ENCODE measurements at regions not wholly inside any gene's neighbourhood (a gene's known extent, or its start where the extent isn't known, plus 50 kb on each side); places are given as distances from the start of the nearest gene placed in this dataset.

DNA sequence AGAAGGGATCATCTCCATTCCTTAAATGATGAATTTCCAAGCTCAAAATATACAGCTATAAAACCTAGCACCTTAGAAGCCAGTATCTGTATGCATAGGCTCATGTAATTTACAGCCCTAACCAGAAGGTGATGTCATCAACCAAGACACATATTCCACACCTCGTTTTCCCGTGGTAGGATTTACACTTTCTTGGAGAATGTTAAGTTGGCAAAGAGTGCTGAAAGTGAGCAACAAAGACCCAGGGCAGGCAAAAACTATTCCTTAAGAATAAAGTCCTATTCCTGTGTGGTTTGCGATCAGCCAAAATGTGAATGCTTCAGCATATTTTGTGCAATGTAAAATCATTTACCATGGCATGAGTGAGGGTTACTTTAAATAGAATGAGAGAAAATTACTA lies 247.1 kb downstream of the OSR1 start:
- Histone ChIP-seq H3K27ac (ENCODE audit: control insufficient read depth, insufficient read depth, low read length) (no peak overlapping the region), H3K9me3 (ENCODE audit: control insufficient read depth, low read depth, low read length) (no peaks in the 10 kb centered on the region), H3K9ac (ENCODE audit: control insufficient read depth, extremely low read depth, insufficient read depth, low read length) (no peak overlapping the region), H2AFZ (ENCODE audit: control insufficient read depth, low read length) (no peak overlapping the region), H3K4me3 (ENCODE audit: control insufficient read depth in 2 of 3, extremely low read depth in 1 of 3, insufficient read depth in 2 of 3, low read depth in 1 of 3, low read length in 3 of 3) (no peak overlapping the region), H3K36me3 (ENCODE audit: control insufficient read depth in 2 of 2, extremely low read depth in 1 of 2, insufficient read depth in 2 of 2, low read length in 2 of 2) (no peaks in the 10 kb centered on the region), H4K20me1 (ENCODE audit: control insufficient read depth, extremely low read depth, insufficient read depth, low read length) (no peaks in the 10 kb centered on the region), H3K4me2 (ENCODE audit: control insufficient read depth, extremely low read depth, insufficient read depth, low read depth, low read length) (no peak overlapping the region), H3K27me3 (ENCODE audit: control insufficient read depth, extremely low read depth, insufficient read depth, low read length) (no peaks in the 10 kb centered on the region), H3K4me1 (ENCODE audit: control insufficient read depth, extremely low read depth, insufficient read depth, low read length) (peaks cover 8% of the 10 kb centered on the region), H3K79me2 (ENCODE audit: control insufficient read depth, insufficient read depth, low read length) (no peaks in the 10 kb centered on the region), H3K9me1 (ENCODE audit: control insufficient read depth, extremely low read depth, insufficient read depth, low read length) (no peaks in the 10 kb centered on the region)
- FAIRE-seq: no peak
- DNase-seq (ENCODE audit: low read depth, low spot score): no peak
- TF ChIP-seq EZH2 (IDR thresholded peaks at IDR 0.05; ENCODE audit: low read length): no peak
- TF ChIP-seq, protein P1, sequence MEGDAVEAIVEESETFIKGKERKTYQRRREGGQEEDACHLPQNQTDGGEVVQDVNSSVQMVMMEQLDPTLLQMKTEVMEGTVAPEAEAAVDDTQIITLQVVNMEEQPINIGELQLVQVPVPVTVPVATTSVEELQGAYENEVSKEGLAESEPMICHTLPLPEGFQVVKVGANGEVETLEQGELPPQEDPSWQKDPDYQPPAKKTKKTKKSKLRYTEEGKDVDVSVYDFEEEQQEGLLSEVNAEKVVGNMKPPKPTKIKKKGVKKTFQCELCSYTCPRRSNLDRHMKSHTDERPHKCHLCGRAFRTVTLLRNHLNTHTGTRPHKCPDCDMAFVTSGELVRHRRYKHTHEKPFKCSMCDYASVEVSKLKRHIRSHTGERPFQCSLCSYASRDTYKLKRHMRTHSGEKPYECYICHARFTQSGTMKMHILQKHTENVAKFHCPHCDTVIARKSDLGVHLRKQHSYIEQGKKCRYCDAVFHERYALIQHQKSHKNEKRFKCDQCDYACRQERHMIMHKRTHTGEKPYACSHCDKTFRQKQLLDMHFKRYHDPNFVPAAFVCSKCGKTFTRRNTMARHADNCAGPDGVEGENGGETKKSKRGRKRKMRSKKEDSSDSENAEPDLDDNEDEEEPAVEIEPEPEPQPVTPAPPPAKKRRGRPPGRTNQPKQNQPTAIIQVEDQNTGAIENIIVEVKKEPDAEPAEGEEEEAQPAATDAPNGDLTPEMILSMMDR (optimal IDR thresholded peaks at IDR 0.05 in 1 of 3, IDR thresholded peaks at IDR 0.05 in 1 of 3, conservative IDR thresholded peaks at IDR 0.05 in 1 of 3; ENCODE audit: extremely low read depth in 1 of 3, insufficient read depth in 2 of 3, low read length in 3 of 3): no peak
- dilution Hi-C loops (cut with MboI; ENCODE audit: extremely low pct_ligation_motif_present, low sequenced_read_pairs): no loop called here

DNA sequence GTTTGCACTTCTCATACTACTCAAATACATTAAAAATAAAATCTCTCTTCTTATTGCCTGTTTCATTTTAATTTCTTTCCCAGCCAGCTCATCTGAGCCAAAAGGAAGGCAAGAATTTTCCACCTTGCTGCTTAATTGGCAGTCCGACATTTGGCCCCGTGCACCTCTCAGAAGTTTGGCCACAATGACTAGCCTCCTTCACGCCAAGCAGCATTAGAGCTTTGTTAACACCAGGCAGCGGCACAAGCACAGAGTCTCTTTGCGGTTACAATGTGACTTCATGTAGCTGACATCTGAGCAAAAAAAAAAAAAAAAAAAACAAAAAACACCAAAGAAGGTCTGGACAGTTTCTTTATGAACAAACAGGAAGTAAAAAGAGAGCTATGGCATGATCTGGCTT lies 248.9 kb downstream of the OSR1 start:
- no peaks in the 10 kb centered on the region for H3K27me3 ChIP-seq (ENCODE audit: control insufficient read depth, extremely low read depth, insufficient read depth, low read length)
- no peak overlapping the region for H3K27ac ChIP-seq (ENCODE audit: control insufficient read depth, insufficient read depth, low read length)
- no peaks in the 10 kb centered on the region for H3K36me3 ChIP-seq (ENCODE audit: control insufficient read depth in 2 of 2, extremely low read depth in 1 of 2, insufficient read depth in 2 of 2, low read length in 2 of 2)
- H3K4me1 ChIP-seq (ENCODE audit: control insufficient read depth, extremely low read depth, insufficient read depth, low read length): peaks cover 7% of the 10 kb centered on the region
- no peaks in the 10 kb centered on the region for H3K9me1 ChIP-seq (ENCODE audit: control insufficient read depth, extremely low read depth, insufficient read depth, low read length)
- DNase-seq (ENCODE audit: low read depth, low spot score) (no peak), FAIRE-seq (no peak)
- no peak overlapping the region for H3K9ac ChIP-seq (ENCODE audit: control insufficient read depth, extremely low read depth, insufficient read depth, low read length)
- H4K20me1 ChIP-seq (ENCODE audit: control insufficient read depth, extremely low read depth, insufficient read depth, low read length): no peaks in the 10 kb centered on the region
- TF ChIP-seq, protein P1 (optimal IDR thresholded peaks at IDR 0.05 in 1 of 3, IDR thresholded peaks at IDR 0.05 in 1 of 3, conservative IDR thresholded peaks at IDR 0.05 in 1 of 3; ENCODE audit: extremely low read depth in 1 of 3, insufficient read depth in 2 of 3, low read length in 3 of 3): no peak
- TF ChIP-seq EZH2 (IDR thresholded peaks at IDR 0.05; ENCODE audit: low read length): no peak
- dilution Hi-C loops (cut with MboI; ENCODE audit: extremely low pct_ligation_motif_present, low sequenced_read_pairs): no loop called here
- H3K79me2 ChIP-seq (ENCODE audit: control insufficient read depth, insufficient read depth, low read length): no peaks in the 10 kb centered on the region
- no peak overlapping the region for H3K4me3 ChIP-seq (ENCODE audit: control insufficient read depth in 2 of 3, extremely low read depth in 1 of 3, insufficient read depth in 2 of 3, low read depth in 1 of 3, low read length in 3 of 3)
- no peak overlapping the region for H3K4me2 ChIP-seq (ENCODE audit: control insufficient read depth, extremely low read depth, insufficient read depth, low read depth, low read length)
- no peaks in the 10 kb centered on the region for H3K9me3 ChIP-seq (ENCODE audit: control insufficient read depth, low read depth, low read length)
- no peak overlapping the region for H2AFZ ChIP-seq (ENCODE audit: control insufficient read depth, low read length)

All from keratinocyte (primary cell).